GM23338 (cell line): ENCODE measurements at regions not wholly inside any gene's neighbourhood (a gene's known extent, or its start where the extent isn't known, plus 50 kb on each side); places are given as distances from the start of the nearest gene placed in this dataset.

Experiments
- ATAC-seq: fragments of 200-7000 bp; cut with Tn5 transposase; 3 replicates; pipeline ENCODE4 v1.9.1; 2020
- DNase-seq: peaks from one replicate; pipeline ENCODE4 v3.0.0-alpha.2; 2015; ENCODE audit warnings: low spot score
- H2AFZ ChIP-seq: fragments of 200-600 bp; sonication (generic); 2 replicates; pipeline ENCODE4 v1.8.0; 2016; ENCODE audit warnings: antibody characterized with exemption, mild to moderate bottlenecking, moderate library complexity
- H3F3A ChIP-seq: fragments of 200-600 bp; sonication (generic); replicated peaks from 2 replicates; pipeline ENCODE4 v1.8.0; 2017; ENCODE audit warnings: antibody characterized with exemption, mixed run types, low read depth
- H3K27ac ChIP-seq: fragments of 200-600 bp; sonication (generic); 2 replicates; pipeline ENCODE4 v1.6.1; 2016; ENCODE audit warnings: low read depth
- H3K27me3 ChIP-seq: fragments of 200-600 bp; sonication (generic); 2 replicates; pipeline ENCODE4 v1.8.0; 2016; ENCODE audit warnings: mild to moderate bottlenecking, mixed run types, moderate library complexity; ENCODE audit not compliant: insufficient read depth
- H3K36me3 ChIP-seq: fragments of 200-600 bp; sonication (generic); 2 replicates; pipeline ENCODE4 v1.8.0; 2016; ENCODE audit warnings: mild to moderate bottlenecking; ENCODE audit not compliant: insufficient read depth
- H3K4me1 ChIP-seq: fragments of 200-600 bp; sonication (generic); 2 replicates; pipeline ENCODE4 v1.8.0; 2016; ENCODE audit warnings: mild to moderate bottlenecking, moderate library complexity; ENCODE audit not compliant: insufficient read depth
- H3K4me2 ChIP-seq: fragments of 200-600 bp; sonication (generic); 2 replicates; pipeline ENCODE4 v1.7.1; 2017; ENCODE audit warnings: mixed run types
- H3K4me3 ChIP-seq: fragments of 200-600 bp; sonication (generic); 2 replicates; pipeline ENCODE4 v1.6.1; 2016; ENCODE audit warnings: mixed run types
- H3K79me2 ChIP-seq: fragments of 200-600 bp; sonication (generic); replicated peaks from 2 replicates; pipeline ENCODE4 v1.8.0; 2017; ENCODE audit warnings: mild to moderate bottlenecking; ENCODE audit not compliant: insufficient read depth
- H3K9me2 ChIP-seq: fragments of 200-600 bp; sonication (generic); 2 replicates; pipeline ENCODE4 v1.8.0; 2017; ENCODE audit not compliant: insufficient read depth
- H4K20me1 ChIP-seq: fragments of 200-600 bp; sonication (generic); replicated peaks from 2 replicates; pipeline ENCODE4 v1.8.0; 2017; ENCODE audit warnings: mild to moderate bottlenecking; ENCODE audit not compliant: insufficient read depth
- H3K27ac Mint-ChIP-seq: 2 replicates; pipeline ENCODE4 v1.8.0; 2020; ENCODE audit warnings: inconsistent platforms, mild to moderate bottlenecking, moderate library complexity, mixed read lengths
- H3K27me3 Mint-ChIP-seq: 3 replicates; pipeline ENCODE4 v1.8.0; 2022; ENCODE audit warnings: low read depth, mild to moderate bottlenecking, moderate library complexity, mixed read lengths, inconsistent platforms; ENCODE audit not compliant: insufficient read depth, poor library complexity
- H3K36me3 Mint-ChIP-seq: 3 replicates; pipeline ENCODE4 v1.8.0; 2021; ENCODE audit warnings: low read depth, mild to moderate bottlenecking, inconsistent platforms, moderate library complexity, mixed read lengths
- H3K4me1 Mint-ChIP-seq: 3 replicates; pipeline ENCODE4 v1.8.0; 2020; ENCODE audit warnings: mild to moderate bottlenecking, inconsistent platforms, mixed read lengths
- H3K4me3 Mint-ChIP-seq: 3 replicates; pipeline ENCODE4 v1.8.0; 2021; ENCODE audit warnings: moderate library complexity, mild to moderate bottlenecking, inconsistent platforms, mixed read lengths
- H3K9me3 Mint-ChIP-seq: 3 replicates; pipeline ENCODE4 v1.8.0; 2020; ENCODE audit warnings: moderate library complexity, mild to moderate bottlenecking, inconsistent platforms, mixed read lengths
- CREB1 ChIP-seq: fragments of 250-450 bp; sonication (Bioruptor Pico); IDR thresholded peaks from 2 replicates; pipeline ENCODE4 v1.5.0; 2020; ENCODE audit warnings: low read depth, mild to moderate bottlenecking, moderate library complexity
- CTCF ChIP-seq, 2 experiments: fragments of 200-600 bp in 1 of 2; sonication (generic) in 1 of 2; conservative IDR thresholded peaks; 2 replicates each; pipeline versions ENCODE4 v1.5.1 to v1.6.1; 2016 to 2017; ENCODE audit warnings: antibody characterized with exemption in 2 of 2, low read depth in 2 of 2, mild to moderate bottlenecking in 2 of 2, moderate library complexity in 1 of 2
- ETS1 ChIP-seq: IDR thresholded peaks from 2 replicates; pipeline ENCODE4 v1.6.1; 2016; ENCODE audit warnings: antibody characterized with exemption
- EZH2 ChIP-seq: fragments of 200-600 bp; sonication (generic); IDR thresholded peaks from one replicate; pipeline ENCODE4 v1.8.0; 2017; ENCODE audit warnings: antibody characterized with exemption, mild to moderate bottlenecking, low read depth; ENCODE audit not compliant: unreplicated experiment
- EZH2phosphoT487 ChIP-seq: fragments of 200-600 bp; sonication (generic); IDR thresholded peaks from one replicate; pipeline ENCODE4 v1.8.1; 2018; ENCODE audit warnings: antibody characterized with exemption; ENCODE audit not compliant: unreplicated experiment
- JUNB ChIP-seq: IDR thresholded peaks from one replicate; pipeline ENCODE4 v1.6.1; 2016; ENCODE audit warnings: antibody characterized with exemption; ENCODE audit not compliant: unreplicated experiment
- NANOG ChIP-seq: IDR thresholded peaks from 2 replicates; pipeline ENCODE4 v1.6.1; 2016; ENCODE audit warnings: antibody characterized with exemption, borderline replicate concordance
- POLR2AphosphoS5 ChIP-seq: IDR thresholded peaks from 2 replicates; pipeline ENCODE4 v1.6.1; 2016; ENCODE audit warnings: antibody characterized with exemption, low read depth
- REST ChIP-seq: IDR thresholded peaks from one replicate; pipeline ENCODE4 v1.6.1; 2018; ENCODE audit warnings: antibody characterized with exemption; ENCODE audit not compliant: unreplicated experiment
- STAT1 ChIP-seq: IDR thresholded peaks from one replicate; pipeline ENCODE4 v1.6.1; 2016; ENCODE audit warnings: antibody characterized with exemption; ENCODE audit not compliant: unreplicated experiment
- ZNF114 ChIP-seq: fragments of 250-450 bp; sonication (Bioruptor Pico); IDR thresholded peaks from 2 replicates; pipeline ENCODE4 v1.5.0; 2020; ENCODE audit warnings: mild to moderate bottlenecking, moderate library complexity
- ZNF331 ChIP-seq: fragments of 250-450 bp; sonication (Bioruptor Pico); IDR thresholded peaks from 2 replicates; pipeline ENCODE4 v1.5.0; 2020; ENCODE audit warnings: low read depth, mild to moderate bottlenecking, moderate library complexity
- ZNF462 ChIP-seq: fragments of 250-450 bp; sonication (Bioruptor Pico); IDR thresholded peaks from 2 replicates; pipeline ENCODE4 v1.5.0; 2020; ENCODE audit warnings: mild to moderate bottlenecking, moderate library complexity

- TF ChIP-seq ZNF462 (no peak), ZNF331 (no peak), POLR2AphosphoS5 (no peak), CTCF (conservative IDR thresholded peaks at IDR 0.05; ENCODE audit: low read depth in 2 of 2) (no peak), CREB1 (no peak), ZNF114 (CRISPR knock-in tag) (no peak), EZH2phosphoT487 (no peak), EZH2 (no peak), ETS1 (no peak), REST (no peak), STAT1 (no peak), JUNB (no peak), NANOG (no peak)
- peaks cover 3% of the 10 kb centered on the region for H3K27me3 Mint-ChIP-seq
- Histone ChIP-seq H3F3A (no peaks in the 10 kb centered on the region), H3K4me3 (no peak overlapping the region), H3K36me3 (no peaks in the 10 kb centered on the region), H4K20me1 (no peaks in the 10 kb centered on the region), H3K4me1 (0 out of 2 replicates have a peak, but pooled peaks cover 7% of the 10 kb centered on the region), H3K27ac (no peak overlapping the region), H2AFZ (no peak overlapping the region), H3K9me2 (peaks cover 3% of the 10 kb centered on the region; the same call in 1 of the 2 replicates), H3K4me2 (no peak overlapping the region), H3K79me2 (no peaks in the 10 kb centered on the region), H3K27me3 (no peaks in the 10 kb centered on the region)
- DNase-seq: no peak
- no peak for ATAC-seq
- H3K4me3 Mint-ChIP-seq: no peak overlapping the region
- no peak overlapping the region for H3K27ac Mint-ChIP-seq
- no peaks in the 10 kb centered on the region; the same call in 1 of the 3 replicates for H3K36me3 Mint-ChIP-seq
- no peaks in the 10 kb centered on the region; the same call in none of the 3 replicates for H3K9me3 Mint-ChIP-seq
- H3K4me1 Mint-ChIP-seq: peaks cover 11% of the 10 kb centered on the region
These were observed 472.6 kb downstream of the TXNL1 start for GRCh38 chr18:56165601-56166355.
